HEK293T (cell line): ENCODE measurements at regions not wholly inside any gene's neighbourhood (a gene's known extent, or its start where the extent isn't known, plus 50 kb on each side); places are given as distances from the start of the nearest gene placed in this dataset.

Source experiments
- CTCF ChIA-PET: fragments of 350-600 bp; formaldehyde crosslinking; extraction: SDS; loops from one replicate; lab custom pipeline; 2021; ENCODE audit warnings: antibody characterized with exemption, inconsistent platforms; lab: Yijun Ruan, JAX
- POLR2A ChIA-PET: fragments of 350-600 bp; formaldehyde crosslinking; extraction: SDS; loops from one replicate; lab custom pipeline; 2020; ENCODE audit warnings: antibody characterized with exemption, inconsistent platforms; lab: Yijun Ruan, JAX
- DNase-seq: peaks from one replicate; pipeline ENCODE4 v3.0.0; 2012; ENCODE audit warnings: mixed read lengths; ENCODE audit errors: extremely low spot score
- ARNT ChIP-seq: fragments of 450-650 bp; IDR thresholded peaks from 2 replicates; pipeline ENCODE4 v1.6.1; 2017; ENCODE audit warnings: mild to moderate bottlenecking
- BHLHE40 ChIP-seq: fragments of 450-650 bp; IDR thresholded peaks from 2 replicates; pipeline ENCODE4 v1.6.1; 2016; ENCODE audit warnings: mild to moderate bottlenecking, moderate library complexity, borderline replicate concordance
- CTBP1 ChIP-seq: fragments of 450-650 bp; IDR thresholded peaks from 2 replicates; pipeline ENCODE4 v1.6.1; 2016; ENCODE audit warnings: borderline replicate concordance
- ELF4 ChIP-seq: fragments of 450-650 bp; IDR thresholded peaks from 2 replicates; pipeline ENCODE4 v1.6.1; 2017; ENCODE audit warnings: antibody characterized with exemption
- FOXA1 ChIP-seq: fragments of 450-650 bp; IDR thresholded peaks from 2 replicates; pipeline ENCODE4 v1.6.1; 2016; ENCODE audit warnings: mild to moderate bottlenecking
- FOXK2 ChIP-seq: fragments of 450-650 bp; IDR thresholded peaks from 2 replicates; pipeline ENCODE4 v1.6.1; 2016; ENCODE audit warnings: mild to moderate bottlenecking
- FOXM1 ChIP-seq: fragments of 450-650 bp; IDR thresholded peaks from 2 replicates; pipeline ENCODE4 v1.6.1; 2017; ENCODE audit warnings: mild to moderate bottlenecking, borderline replicate concordance
- HDGF ChIP-seq: fragments of 450-650 bp; IDR thresholded peaks from 2 replicates; pipeline ENCODE4 v1.6.1; 2017; ENCODE audit warnings: antibody characterized with exemption, borderline replicate concordance
- L3MBTL2 ChIP-seq: fragments of 450-650 bp; conservative IDR thresholded peaks from 2 replicates; pipeline ENCODE4 v1.6.1; 2016; ENCODE audit warnings: mild to moderate bottlenecking
- LEF1 ChIP-seq: fragments of 450-650 bp; IDR thresholded peaks from 2 replicates; pipeline ENCODE4 v1.6.1; 2017; ENCODE audit warnings: mild to moderate bottlenecking, borderline replicate concordance
- NFRKB ChIP-seq: fragments of 450-650 bp; IDR thresholded peaks from 2 replicates; pipeline ENCODE4 v1.6.1; 2016; ENCODE audit warnings: mild to moderate bottlenecking, moderate library complexity
- PKNOX1 ChIP-seq: fragments of 450-650 bp; IDR thresholded peaks from 2 replicates; pipeline ENCODE4 v1.6.1; 2016
- SP1 ChIP-seq: fragments of 450-650 bp; IDR thresholded peaks from 2 replicates; pipeline ENCODE4 v1.6.1; 2017
- SUZ12 ChIP-seq: fragments of 450-650 bp; IDR thresholded peaks from 2 replicates; pipeline ENCODE4 v1.6.1; 2016; ENCODE audit warnings: mild to moderate bottlenecking
- TARDBP ChIP-seq: fragments of 450-650 bp; IDR thresholded peaks from 2 replicates; pipeline ENCODE4 v1.6.1; 2016
- ZNF384 ChIP-seq: fragments of 450-650 bp; IDR thresholded peaks from 2 replicates; pipeline ENCODE4 v1.6.1; 2016

GRCh38 chr5:167036585-167036984 is 1254.9 kb upstream of the WWC1 start:
- ChIA-PET POLR2A (no interaction called here), CTCF (no interaction called here)
- no peak for DNase-seq
- TF ChIP-seq SUZ12 (no peak), HDGF (no peak), ELF4 (no peak), FOXK2 (no peak), PKNOX1 (no peak), TARDBP (no peak), ARNT (no peak), FOXM1 (no peak), CTBP1 (no peak), ZNF384 (no peak), LEF1 (no peak)

GRCh38 chr5:167049043-167049663 is 1242.3 kb upstream of the WWC1 start:
- DNase-seq: peak; percentile 47

GRCh38 chr5:167049771-167050567 is 1241.5 kb upstream of the WWC1 start:
- POLR2A ChIA-PET: no interaction called here
- CTCF ChIA-PET: no interaction called here
- no peak for TF ChIP-seq FOXA1
- no peak for TF ChIP-seq FOXK2
- TF ChIP-seq TARDBP: no peak
- TF ChIP-seq FOXM1: no peak
- TF ChIP-seq ZNF384: no peak
- no peak for TF ChIP-seq ARNT
- no peak for TF ChIP-seq SUZ12
- TF ChIP-seq CTBP1: no peak
- TF ChIP-seq ELF4: no peak
- no peak for TF ChIP-seq LEF1
- no peak for TF ChIP-seq HDGF
- no peak for TF ChIP-seq PKNOX1
- no peak for TF ChIP-seq BHLHE40
- no peak for TF ChIP-seq SP1
- TF ChIP-seq NFRKB: no peak
- no peak for TF ChIP-seq L3MBTL2
- DNase-seq: no peak

More at GRCh38 chr5:167049043-167049663, 1242.3 kb upstream of the WWC1 start:
- ChIA-PET CTCF (no interaction called here), POLR2A (no interaction called here)
- TF ChIP-seq BHLHE40 (no peak), HDGF (no peak), PKNOX1 (no peak), ARNT (no peak), SP1 (no peak), FOXK2 (no peak), CTBP1 (no peak), L3MBTL2 (no peak), FOXA1 (no peak), NFRKB (no peak), SUZ12 (no peak), ZNF384 (no peak), FOXM1 (no peak), TARDBP (no peak), LEF1 (no peak), ELF4 (no peak)

GRCh38 chr5:167050568-167051401 is 1240.7 kb upstream of the WWC1 start:
- ChIA-PET POLR2A (no interaction called here), CTCF (no interaction called here)
- DNase-seq: no peak
- no peak for TF ChIP-seq BHLHE40
- TF ChIP-seq PKNOX1: no peak
- TF ChIP-seq FOXA1: no peak
- TF ChIP-seq SUZ12: no peak
- no peak for TF ChIP-seq SP1
- TF ChIP-seq HDGF: no peak
- no peak for TF ChIP-seq FOXM1
- TF ChIP-seq ARNT: no peak
- no peak for TF ChIP-seq ZNF384
- no peak for TF ChIP-seq L3MBTL2
- no peak for TF ChIP-seq LEF1

GRCh38 chr5:167051402-167051768 is 1240.1 kb upstream of the WWC1 start:
- TF ChIP-seq LEF1: no peak
- no peak for TF ChIP-seq NFRKB
- no peak for TF ChIP-seq PKNOX1
- TF ChIP-seq FOXK2: no peak
- no peak for TF ChIP-seq ZNF384
- TF ChIP-seq SP1: no peak
- no peak for TF ChIP-seq FOXM1
- TF ChIP-seq L3MBTL2: no peak
- no peak for DNase-seq
- CTCF ChIA-PET: no interaction called here
- POLR2A ChIA-PET: no interaction called here
